HL-60 (cell line): ENCODE measurements at regions not wholly inside any gene's neighbourhood (a gene's known extent, or its start where the extent isn't known, plus 50 kb on each side); places are given as distances from the start of the nearest gene placed in this dataset.
A peak's percentile ranks its signal among the peaks of the same experiment; 100 is the strongest.

Experiments used
- DNase-seq, 2 experiments: peaks; one replicate each; pipeline ENCODE4 v3.0.0-alpha.2; 2010 to 2020; ENCODE audit warnings: low read depth in 1 of 2, low spot score in 1 of 2
- H3K27ac ChIP-seq: fragments of 250-450 bp; sonication (Bioruptor Pico); replicated peaks from 2 replicates; pipeline ENCODE4 v1.5.1; 2020; ENCODE audit warnings: mild to moderate bottlenecking, moderate library complexity
- H3K27me3 ChIP-seq: fragments of 250-450 bp; sonication (Bioruptor Pico); 2 replicates; pipeline ENCODE4 v1.5.1; 2021; ENCODE audit warnings: mild to moderate bottlenecking, moderate library complexity; ENCODE audit not compliant: insufficient read depth, poor library complexity, severe bottlenecking
- H3K4me3 ChIP-seq: replicated peaks from 2 replicates; pipeline ENCODE4 v1.5.1; 2011; ENCODE audit warnings: mild to moderate bottlenecking, control low read depth, low read length; ENCODE audit not compliant: insufficient read depth
- GABPA ChIP-seq: IDR thresholded peaks from 2 replicates; pipeline ENCODE4 v1.6.1; 2012; ENCODE audit warnings: low read depth
- POLR2AphosphoS5 ChIP-seq: IDR thresholded peaks from 2 replicates; pipeline ENCODE4 v1.6.1; 2012; ENCODE audit warnings: low read depth
- REST ChIP-seq: IDR thresholded peaks from 2 replicates; pipeline ENCODE4 v1.6.1; 2012; ENCODE audit warnings: low read depth; ENCODE audit not compliant: insufficient replicate concordance
- SPI1 ChIP-seq: IDR thresholded peaks from 2 replicates; pipeline ENCODE4 v1.6.1; 2012; ENCODE audit warnings: low read depth, mild to moderate bottlenecking, borderline replicate concordance
- TF ChIP-seq, protein P1 (sequence below): IDR thresholded peaks from one replicate; pipeline ENCODE4 v1.5.1; 2011; ENCODE audit warnings: low read length, control low read depth, inconsistent platforms; ENCODE audit not compliant: insufficient read depth

DNA sequence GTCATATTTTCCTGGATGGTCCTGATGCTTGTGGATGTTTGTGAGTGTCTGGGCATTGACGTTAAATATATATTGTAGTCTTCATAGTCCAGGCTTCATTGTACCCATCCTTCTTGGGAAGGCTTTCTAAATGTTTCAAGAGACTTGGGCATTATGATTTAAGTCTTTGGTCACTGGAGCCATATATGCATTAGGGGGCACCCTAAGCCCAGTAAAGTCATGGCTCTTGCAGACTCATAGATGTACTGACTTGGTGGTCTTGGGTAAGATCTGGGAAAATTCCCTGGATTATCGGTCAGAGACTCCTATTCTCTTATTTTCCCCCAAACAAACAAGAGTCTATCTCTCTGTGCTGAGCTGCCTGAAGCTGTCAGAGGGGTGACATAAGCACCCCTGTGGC, 271.1 kb downstream of the TRIM36 start:
- Histone ChIP-seq H3K27ac (no peak overlapping the region), H3K27me3 (no peaks in the 10 kb centered on the region), H3K4me3 (no peak overlapping the region)
- no peak for DNase-seq
- TF ChIP-seq, protein P1, sequence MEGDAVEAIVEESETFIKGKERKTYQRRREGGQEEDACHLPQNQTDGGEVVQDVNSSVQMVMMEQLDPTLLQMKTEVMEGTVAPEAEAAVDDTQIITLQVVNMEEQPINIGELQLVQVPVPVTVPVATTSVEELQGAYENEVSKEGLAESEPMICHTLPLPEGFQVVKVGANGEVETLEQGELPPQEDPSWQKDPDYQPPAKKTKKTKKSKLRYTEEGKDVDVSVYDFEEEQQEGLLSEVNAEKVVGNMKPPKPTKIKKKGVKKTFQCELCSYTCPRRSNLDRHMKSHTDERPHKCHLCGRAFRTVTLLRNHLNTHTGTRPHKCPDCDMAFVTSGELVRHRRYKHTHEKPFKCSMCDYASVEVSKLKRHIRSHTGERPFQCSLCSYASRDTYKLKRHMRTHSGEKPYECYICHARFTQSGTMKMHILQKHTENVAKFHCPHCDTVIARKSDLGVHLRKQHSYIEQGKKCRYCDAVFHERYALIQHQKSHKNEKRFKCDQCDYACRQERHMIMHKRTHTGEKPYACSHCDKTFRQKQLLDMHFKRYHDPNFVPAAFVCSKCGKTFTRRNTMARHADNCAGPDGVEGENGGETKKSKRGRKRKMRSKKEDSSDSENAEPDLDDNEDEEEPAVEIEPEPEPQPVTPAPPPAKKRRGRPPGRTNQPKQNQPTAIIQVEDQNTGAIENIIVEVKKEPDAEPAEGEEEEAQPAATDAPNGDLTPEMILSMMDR, result no peak
- no peak for TF ChIP-seq POLR2AphosphoS5
- no peak for TF ChIP-seq SPI1
- no peak for TF ChIP-seq GABPA
- TF ChIP-seq REST, result no peak

- no peak for DNase-seq
- Histone ChIP-seq H3K4me3 (no peak overlapping the region), H3K27me3 (no peaks in the 10 kb centered on the region)
These were observed 286.0 kb downstream of the TRIM36 start for GRCh38 chr5:114883675-114884074.

GRCh38 chr5:114859438-114859735, 310.3 kb downstream of the TRIM36 start:
- peak in 1 of 2 experiments; percentile 0 for DNase-seq
- peak overlapping the region; percentile 80 for H3K27ac ChIP-seq
- H3K27me3 ChIP-seq, result no peaks in the 10 kb centered on the region
- H3K4me3 ChIP-seq, result no peak overlapping the region
- no peak for TF ChIP-seq REST
- no peak for TF ChIP-seq GABPA
- TF ChIP-seq, protein P1, result no peak
- no peak for TF ChIP-seq SPI1
- TF ChIP-seq POLR2AphosphoS5, result no peak

More at GRCh38 chr5:114883675-114884074, 286.0 kb downstream of the TRIM36 start:
- TF ChIP-seq, protein P1, result no peak
- TF ChIP-seq REST (no peak), POLR2AphosphoS5 (no peak), SPI1 (no peak), GABPA (no peak)
- H3K27ac ChIP-seq, result no peak overlapping the region
